Fibroblast of pulmonary artery (primary cell): ENCODE measurements at regions not wholly inside any gene's neighbourhood (a gene's known extent, or its start where the extent isn't known, plus 50 kb on each side); places are given as distances from the start of the nearest gene placed in this dataset.

Source experiments
- DNase-seq: peaks from one replicate; pipeline ENCODE4 v3.0.0-alpha.2; 2010; ENCODE audit warnings: low read depth
- H3K4me3 ChIP-seq: replicated peaks from 2 replicates; pipeline ENCODE4 v1.5.1; 2011; ENCODE audit warnings: low read depth, mild to moderate bottlenecking, control low read depth, low read length, moderate library complexity
- CTCF ChIP-seq: IDR thresholded peaks from 2 replicates; pipeline ENCODE4 v1.5.1; 2011; ENCODE audit warnings: mild to moderate bottlenecking, control low read depth, low read length, inconsistent platforms; ENCODE audit errors: missing control alignments

GRCh38 chr7:155864991-155865690 is 52.9 kb upstream of the SHH start:
- no peak for TF ChIP-seq CTCF
- no peak overlapping the region for H3K4me3 ChIP-seq
- no peak for DNase-seq

- TF ChIP-seq CTCF, result no peak
- H3K4me3 ChIP-seq, result no peak overlapping the region
- no peak for DNase-seq
These were observed 52.2 kb upstream of the SHH start for GRCh38 chr7:155864271-155864985.

GRCh38 chr7:155863721-155864151 is 51.5 kb upstream of the SHH start:
- no peak for DNase-seq
- TF ChIP-seq CTCF, result no peak
- H3K4me3 ChIP-seq, result no peak overlapping the region

- no peak for TF ChIP-seq CTCF
- no peak for DNase-seq
- no peak overlapping the region for H3K4me3 ChIP-seq
These were observed 50.0 kb upstream of the SHH start for GRCh38 chr7:155862123-155862892.
